Activated naive CD8-positive, alpha-beta T cell treated with anti-CD3 and anti-CD28 coated beads, Interleukin-2, amount 10 ng/mL, durations not matched to agents 7 days and 5 days (primary cell): ENCODE measurements at regions not wholly inside any gene's neighbourhood (a gene's known extent, or its start where the extent isn't known, plus 50 kb on each side); places are given as distances from the start of the nearest gene placed in this dataset.
"Not testable (repeated sequence)": the region's sequence is repeated elsewhere in the genome, so short reads cannot be mapped to it uniquely, and the experiment has no call there.

Experiments
- ATAC-seq: fragments of 150-1000 bp; cut with Tn5 transposase; one replicate; pipeline ENCODE4 v1.10.0; 2021; ENCODE audit warnings: low read depth, moderate library complexity
- POLR2A ChIA-PET: fragments of 350-600 bp; sonication (Branson Sonifier 250); formaldehyde crosslinking; loops from one replicate; lab custom pipeline; 2021; ENCODE audit warnings: antibody characterized with exemption; lab: Charles Lee
- DNase-seq: peaks from one replicate; pipeline ENCODE4 v3.0.0; 2021
- H3K27ac Mint-ChIP-seq: one replicate; pipeline ENCODE4 v1.8.0; 2022; ENCODE audit warnings: mild to moderate bottlenecking, mixed read lengths
- H3K27me3 Mint-ChIP-seq: one replicate; pipeline ENCODE4 v1.8.0; 2022; ENCODE audit warnings: mild to moderate bottlenecking, moderate library complexity, mixed read lengths
- H3K36me3 Mint-ChIP-seq: one replicate; pipeline ENCODE4 v1.8.0; 2021; ENCODE audit warnings: mild to moderate bottlenecking, mixed read lengths
- H3K4me1 Mint-ChIP-seq: one replicate; pipeline ENCODE4 v1.8.0; 2021; ENCODE audit warnings: mixed read lengths
- H3K4me3 Mint-ChIP-seq: one replicate; pipeline ENCODE4 v1.8.0; 2022; ENCODE audit warnings: mild to moderate bottlenecking, moderate library complexity, mixed read lengths
- H3K9me3 Mint-ChIP-seq: one replicate; pipeline ENCODE4 v1.8.0; 2021; ENCODE audit warnings: mixed read lengths

GRCh38 chr1:206326159-206326939 is 123.0 kb downstream of the SRGAP2 start:
- POLR2A ChIA-PET, H3K27me3 Mint-ChIP-seq, ATAC-seq, DNase-seq, H3K4me3 Mint-ChIP-seq, H3K36me3 Mint-ChIP-seq, H3K27ac Mint-ChIP-seq, H3K4me1 Mint-ChIP-seq, H3K9me3 Mint-ChIP-seq: not testable (repeated sequence)

- H3K27ac Mint-ChIP-seq, H3K4me3 Mint-ChIP-seq: not testable (repeated sequence)
These were observed 128.3 kb downstream of the SRGAP2 start for GRCh38 chr1:206331597-206331996.

GRCh38 chr1:206333316-206333715 is 130.0 kb downstream of the SRGAP2 start:
- DNase-seq, POLR2A ChIA-PET, H3K4me3 Mint-ChIP-seq, ATAC-seq, H3K27ac Mint-ChIP-seq, H3K27me3 Mint-ChIP-seq, H3K9me3 Mint-ChIP-seq, H3K36me3 Mint-ChIP-seq, H3K4me1 Mint-ChIP-seq: not testable (repeated sequence)

More at GRCh38 chr1:206331597-206331996, 128.3 kb downstream of the SRGAP2 start:
- H3K9me3 Mint-ChIP-seq, DNase-seq, H3K4me1 Mint-ChIP-seq, H3K36me3 Mint-ChIP-seq, ATAC-seq, POLR2A ChIA-PET, H3K27me3 Mint-ChIP-seq: not testable (repeated sequence)

- H3K27ac Mint-ChIP-seq, ATAC-seq, H3K9me3 Mint-ChIP-seq, DNase-seq, H3K36me3 Mint-ChIP-seq, H3K4me3 Mint-ChIP-seq, H3K4me1 Mint-ChIP-seq, H3K27me3 Mint-ChIP-seq, POLR2A ChIA-PET: not testable (repeated sequence)
These were observed 130.6 kb downstream of the SRGAP2 start for GRCh38 chr1:206333897-206334296.

- DNase-seq, H3K9me3 Mint-ChIP-seq, H3K27ac Mint-ChIP-seq, POLR2A ChIA-PET, H3K36me3 Mint-ChIP-seq, H3K4me1 Mint-ChIP-seq, ATAC-seq, H3K4me3 Mint-ChIP-seq, H3K27me3 Mint-ChIP-seq: not testable (repeated sequence)
These were observed 131.1 kb downstream of the SRGAP2 start for GRCh38 chr1:206334481-206334880.

GRCh38 chr1:206335162-206335561 is 131.8 kb downstream of the SRGAP2 start:
- H3K27ac Mint-ChIP-seq, H3K27me3 Mint-ChIP-seq, H3K4me3 Mint-ChIP-seq, H3K9me3 Mint-ChIP-seq, H3K36me3 Mint-ChIP-seq, ATAC-seq, DNase-seq, POLR2A ChIA-PET, H3K4me1 Mint-ChIP-seq: not testable (repeated sequence)

- H3K36me3 Mint-ChIP-seq, H3K9me3 Mint-ChIP-seq, ATAC-seq, DNase-seq, H3K27me3 Mint-ChIP-seq, H3K4me1 Mint-ChIP-seq, POLR2A ChIA-PET, H3K4me3 Mint-ChIP-seq, H3K27ac Mint-ChIP-seq: not testable (repeated sequence)
These were observed 132.8 kb downstream of the SRGAP2 start for GRCh38 chr1:206335875-206336846.

GRCh38 chr1:206337024-206337423 is 133.3 kb upstream of the IKBKE start:
- ATAC-seq, POLR2A ChIA-PET, H3K36me3 Mint-ChIP-seq, DNase-seq, H3K4me1 Mint-ChIP-seq, H3K4me3 Mint-ChIP-seq, H3K27ac Mint-ChIP-seq, H3K27me3 Mint-ChIP-seq, H3K9me3 Mint-ChIP-seq: not testable (repeated sequence)

GRCh38 chr1:206350493-206351275 is 119.6 kb upstream of the IKBKE start:
- POLR2A ChIA-PET, DNase-seq, H3K4me1 Mint-ChIP-seq, H3K27me3 Mint-ChIP-seq, H3K36me3 Mint-ChIP-seq, H3K4me3 Mint-ChIP-seq, H3K9me3 Mint-ChIP-seq: not testable (repeated sequence)
- H3K27ac Mint-ChIP-seq = peak overlapping the region; percentile 72
- peak; percentile 92 for ATAC-seq

- not testable (repeated sequence) for ATAC-seq
These were observed 118.8 kb upstream of the IKBKE start for GRCh38 chr1:206351276-206352052.

GRCh38 chr1:206356310-206356709 is 114.0 kb upstream of the IKBKE start:
- H3K4me3 Mint-ChIP-seq, DNase-seq, POLR2A ChIA-PET, H3K9me3 Mint-ChIP-seq, H3K27me3 Mint-ChIP-seq, H3K27ac Mint-ChIP-seq, H3K36me3 Mint-ChIP-seq: not testable (repeated sequence)
- peaks cover 12% of the 10 kb centered on the region for H3K4me1 Mint-ChIP-seq
- peak; percentile 71 for ATAC-seq

More at GRCh38 chr1:206351276-206352052, 118.8 kb upstream of the IKBKE start:
- H3K4me3 Mint-ChIP-seq, H3K27me3 Mint-ChIP-seq, DNase-seq, POLR2A ChIA-PET, H3K36me3 Mint-ChIP-seq, H3K9me3 Mint-ChIP-seq, H3K27ac Mint-ChIP-seq, H3K4me1 Mint-ChIP-seq: not testable (repeated sequence)

- H3K36me3 Mint-ChIP-seq, POLR2A ChIA-PET, H3K9me3 Mint-ChIP-seq, H3K27me3 Mint-ChIP-seq, DNase-seq: not testable (repeated sequence)
- Mint-ChIP-seq H3K4me3 (peak overlapping the region; percentile 71), H3K4me1 (peaks cover 15% of the 10 kb centered on the region), H3K27ac (peak overlapping the region; percentile 89)
- peak; percentile 56 for ATAC-seq
These were observed 112.3 kb upstream of the IKBKE start for GRCh38 chr1:206357962-206358361.
